SK-N-MC (cell line): ENCODE measurements at regions not wholly inside any gene's neighbourhood (a gene's known extent, or its start where the extent isn't known, plus 50 kb on each side); places are given as distances from the start of the nearest gene placed in this dataset.

Source experiments
- EZH2 ChIP-seq: fragments of 200-600 bp; sonication (generic); IDR thresholded peaks from one replicate; pipeline ENCODE4 v1.6.1; 2017; ENCODE audit warnings: antibody characterized with exemption
- POLR2AphosphoS5 ChIP-seq: IDR thresholded peaks from 2 replicates; pipeline ENCODE4 v1.6.1; 2012; ENCODE audit warnings: mild to moderate bottlenecking, low read depth, low read length, borderline replicate concordance

- TF ChIP-seq POLR2AphosphoS5 (peak; percentile 21; the same call in 1 of the 2 replicates), EZH2 (no peak)
Measured at GRCh38 chr7:145105561-145105960, 269.7 kb upstream of the TPK1 start.
